ENCODE measurements at regions not wholly inside any gene's neighbourhood (a gene's known extent, or its start where the extent isn't known, plus 50 kb on each side); places are given as distances from the start of the nearest gene placed in this dataset.
A peak's percentile ranks its signal among the peaks of the same experiment; 100 is the strongest.
"Not testable (repeated sequence)": the region's sequence is repeated elsewhere in the genome, so short reads cannot be mapped to it uniquely, and the experiment has no call there.

DNA sequence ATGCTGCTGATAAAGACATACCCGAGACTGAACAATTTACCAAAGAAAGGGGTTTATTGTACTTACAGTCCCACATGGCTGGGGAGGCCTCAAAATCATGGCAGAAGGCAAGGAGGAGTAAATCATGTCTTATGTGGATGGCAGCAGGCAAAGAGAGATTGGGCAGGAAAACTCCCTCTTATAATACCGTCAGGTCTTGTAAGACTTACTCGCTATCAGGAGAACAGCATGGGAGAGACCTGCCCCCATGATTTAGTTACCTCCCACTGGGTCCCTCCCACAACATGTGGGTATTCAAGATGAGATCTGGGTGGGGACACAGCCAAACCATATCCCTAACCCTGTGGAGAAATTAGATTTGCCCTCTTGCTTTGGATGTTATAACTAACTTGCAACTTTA is 1068.0 kb upstream of the ZEB2 start:
- DNase-seq = peak; percentile 13

DNA sequence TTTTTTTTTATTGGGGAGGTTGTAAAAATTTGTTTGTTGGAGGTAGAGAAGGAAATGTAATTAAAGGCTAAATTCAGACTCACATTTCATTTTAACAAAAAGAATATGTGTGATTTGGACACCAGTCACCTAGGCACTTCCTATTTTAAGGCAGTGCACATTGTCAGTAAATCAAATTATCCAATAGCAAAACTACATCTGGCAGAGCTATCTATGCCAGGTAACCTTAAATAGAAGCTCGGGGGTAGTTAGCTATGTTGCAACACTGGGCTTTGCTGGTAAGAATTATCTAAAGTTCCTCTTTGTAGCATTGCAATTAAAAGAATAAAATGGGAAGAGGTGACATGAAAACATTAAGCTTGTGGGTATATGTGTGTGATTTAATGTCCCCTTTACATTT is 1064.4 kb upstream of the ZEB2 start:
- DNase-seq = peak; percentile 41

GRCh38 chr2:145573608-145574007 is 1053.7 kb upstream of the ZEB2 start:
- DNase-seq = no peak

DNA sequence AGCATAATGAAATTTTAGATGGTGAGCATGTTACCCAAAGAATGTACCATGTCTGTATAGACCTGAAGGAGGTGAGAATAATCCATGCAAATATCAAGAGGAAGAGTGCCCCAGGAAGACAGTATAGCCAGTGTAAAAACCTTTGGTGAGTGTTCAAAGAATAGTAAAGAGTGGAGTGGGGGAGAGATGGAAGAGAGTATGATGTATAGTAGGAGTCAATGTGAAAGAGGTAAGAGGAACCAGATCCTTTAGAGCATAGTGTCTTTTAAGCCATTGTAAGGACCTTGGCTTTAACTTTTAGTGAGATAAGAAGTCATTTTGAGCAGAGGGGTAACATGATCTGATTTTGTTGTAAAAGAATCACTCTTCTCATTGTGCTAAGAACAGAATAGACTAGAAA is 1052.3 kb upstream of the ZEB2 start:
- no peak for DNase-seq

- DNase-seq = peak; percentile 18
Measured at GRCh38 chr2:145569108-145569507, 1049.2 kb upstream of the ZEB2 start.

GRCh38 chr2:145563741-145564615 is 1044.1 kb upstream of the ZEB2 start:
- no peak for DNase-seq

DNA sequence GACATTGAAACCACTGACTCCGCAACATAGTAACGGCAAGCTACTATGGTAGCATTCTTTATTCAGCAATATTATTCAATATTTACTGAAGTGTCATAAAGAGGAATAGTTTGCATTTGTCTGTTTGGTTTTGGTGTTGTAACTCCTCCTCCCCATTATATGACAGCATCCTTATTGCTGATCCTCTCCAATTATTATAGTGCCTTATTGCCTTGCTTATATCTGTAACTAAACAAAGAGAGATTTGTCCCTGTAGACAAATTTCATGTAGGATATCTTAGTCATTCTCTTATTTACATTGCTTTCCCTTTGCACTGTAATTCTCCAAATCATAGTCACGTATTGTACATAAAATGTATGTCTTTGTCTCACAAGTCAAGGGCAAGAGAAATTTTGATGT is 1041.2 kb upstream of the ZEB2 start:
- DNase-seq = no peak

- no peak for DNase-seq
Measured at GRCh38 chr2:145558617-145559350, 1038.9 kb upstream of the ZEB2 start.

DNA sequence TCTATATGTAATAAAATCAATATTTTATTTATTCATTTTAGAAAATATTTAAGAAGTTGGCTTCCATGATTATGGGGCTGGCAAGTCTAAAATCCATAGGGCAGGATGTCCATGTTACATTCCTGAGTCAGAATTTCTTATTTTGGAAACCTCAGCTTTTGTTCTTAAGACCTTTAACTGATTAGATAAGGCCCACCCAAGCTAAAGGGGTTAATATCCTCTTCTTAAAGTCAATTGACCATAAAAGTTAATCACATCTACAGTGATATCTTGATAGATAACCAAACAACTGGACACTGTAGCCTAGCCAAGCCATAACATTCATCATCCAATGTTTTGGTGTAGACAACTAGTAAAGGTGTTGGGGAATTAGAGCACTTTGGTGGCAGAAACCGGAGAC is 1035.4 kb upstream of the ZEB2 start:
- no peak for DNase-seq

GRCh38 chr2:145551686-145552085 is 1031.8 kb upstream of the ZEB2 start:
- DNase-seq = no peak

- no peak for DNase-seq
Measured at GRCh38 chr2:145548479-145548878, 1028.6 kb upstream of the ZEB2 start.

DNA sequence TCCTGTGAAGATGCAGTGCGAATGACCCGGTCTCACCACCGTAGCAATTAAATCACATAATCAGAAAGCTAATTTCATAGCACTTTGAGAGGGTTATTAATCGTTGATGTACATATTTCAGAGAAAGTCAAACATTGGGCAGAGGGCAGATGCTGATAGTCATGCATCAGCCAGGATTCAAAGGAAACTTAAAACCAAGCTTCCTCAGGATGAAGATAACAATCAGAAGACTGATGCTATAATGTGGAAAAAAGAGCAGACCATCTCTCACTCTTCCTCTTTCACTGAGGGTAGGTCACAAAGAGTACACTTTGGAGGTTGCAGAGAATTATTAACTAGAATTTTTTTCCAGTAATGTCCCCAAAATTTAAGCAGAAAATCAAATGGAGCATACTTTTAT is 1027.7 kb upstream of the ZEB2 start:
- no peak for DNase-seq

DNA sequence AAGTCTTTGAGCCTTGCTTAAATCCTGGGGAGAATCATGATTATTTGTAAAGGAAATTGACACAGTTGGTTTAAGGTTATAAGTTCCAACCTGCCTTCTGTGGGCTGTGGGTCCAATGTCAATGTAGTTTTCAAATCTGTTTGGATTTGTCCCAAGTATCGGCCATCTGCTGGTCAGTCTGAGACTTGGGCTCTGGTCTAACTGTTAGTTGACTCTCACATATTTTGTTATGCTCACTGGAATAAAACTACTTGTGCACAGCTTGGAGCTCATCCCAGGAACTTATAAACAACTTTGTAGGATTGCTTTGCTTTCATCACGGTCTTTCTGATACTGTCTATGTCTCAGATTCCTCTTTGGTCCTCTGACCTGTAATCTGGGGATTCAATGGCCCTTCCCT is 1026.2 kb upstream of the ZEB2 start:
- no peak for DNase-seq

DNA sequence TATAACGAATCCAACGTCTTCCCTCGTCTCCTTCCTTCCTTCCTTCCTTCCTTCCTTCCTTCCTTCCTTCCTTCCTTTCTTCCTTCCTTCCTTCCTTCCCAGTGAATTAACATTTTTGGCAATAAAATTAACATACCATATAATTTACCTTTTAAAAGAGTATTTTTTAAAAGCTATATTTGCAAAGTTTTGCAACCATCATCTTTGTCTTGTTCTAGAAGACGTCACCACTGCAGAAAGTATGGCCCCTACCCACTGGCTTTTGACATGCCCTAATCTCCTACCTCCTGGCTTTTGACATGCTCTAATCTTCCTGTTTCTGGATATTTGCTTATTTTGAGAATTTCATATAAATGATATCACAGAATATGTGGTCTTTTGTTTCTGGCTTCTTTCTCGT is 1023.9 kb upstream of the ZEB2 start:
- no peak for DNase-seq

DNA sequence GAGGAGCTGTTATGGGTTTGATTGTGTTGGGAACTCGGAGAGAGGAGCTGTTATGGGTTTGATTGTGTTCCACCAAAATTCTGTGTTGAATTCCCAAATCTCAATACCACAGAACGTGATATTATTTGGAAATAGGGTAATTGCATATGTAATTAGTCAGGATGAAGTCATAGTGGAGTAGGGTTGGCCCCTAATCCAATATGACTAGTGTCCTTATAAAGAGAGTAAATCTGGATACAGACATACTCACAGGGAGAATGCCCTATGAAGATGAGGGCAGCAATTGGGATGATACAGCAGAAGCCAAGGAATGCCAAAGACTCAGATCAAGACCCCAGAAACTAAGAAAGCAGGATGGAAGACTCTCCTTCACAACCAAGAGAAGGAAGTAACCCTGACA is 1023.2 kb upstream of the ZEB2 start:
- DNase-seq = no peak

DNA sequence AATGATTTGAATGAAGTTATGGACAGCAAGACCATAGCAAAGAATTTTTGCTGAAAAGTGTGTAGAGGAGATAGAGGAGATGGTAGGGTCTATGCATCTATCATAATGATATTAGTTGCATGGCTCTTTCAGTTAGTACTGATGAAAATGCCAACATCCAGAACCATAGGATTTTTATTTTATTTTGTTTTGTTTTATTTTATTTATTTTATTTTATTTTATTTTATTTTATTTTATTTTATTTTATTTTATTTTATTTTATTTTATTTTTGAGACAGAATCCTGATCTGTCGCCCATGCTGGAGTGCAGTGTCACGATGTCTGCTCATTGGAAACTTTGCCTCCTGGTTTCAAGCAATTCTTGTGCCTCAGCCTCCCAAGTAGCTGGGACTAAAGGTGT is 1021.1 kb upstream of the ZEB2 start:
- no peak for DNase-seq

DNA sequence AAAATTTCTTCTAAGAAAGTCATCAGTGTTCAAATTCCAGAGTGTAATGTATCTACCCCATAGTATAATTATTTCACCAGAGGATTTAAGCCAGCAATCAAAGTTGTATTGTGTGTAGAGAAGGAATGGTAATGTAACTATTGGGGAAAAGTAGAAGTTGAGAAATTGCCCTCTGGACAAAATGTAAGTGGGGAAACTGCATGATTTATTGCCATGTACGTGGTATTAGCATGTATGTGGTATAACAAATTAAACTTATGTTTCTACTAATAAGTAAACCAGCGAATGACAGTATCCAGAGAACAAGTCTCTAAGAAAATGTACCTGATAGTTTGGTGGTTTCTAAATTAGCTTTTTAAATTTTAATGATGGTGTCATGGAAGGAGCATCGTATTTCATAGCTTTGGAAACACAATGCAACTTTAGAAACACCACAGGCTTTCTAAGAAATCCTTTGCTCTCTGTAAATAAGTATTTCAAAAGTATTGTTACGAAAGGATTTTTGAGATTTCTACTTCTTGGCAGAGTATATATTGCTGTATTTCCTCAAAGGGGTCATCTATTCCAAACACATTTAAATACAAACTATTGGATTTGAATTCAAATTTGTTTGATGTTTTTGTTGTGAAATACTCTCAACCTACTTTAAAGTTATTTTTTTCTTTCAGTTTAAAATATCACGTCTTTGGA is 1018.9 kb upstream of the ZEB2 start:
- DNase-seq = no peak

GRCh38 chr2:145530653-145531052 is 1010.7 kb upstream of the ZEB2 start:
- DNase-seq = no peak

DNA sequence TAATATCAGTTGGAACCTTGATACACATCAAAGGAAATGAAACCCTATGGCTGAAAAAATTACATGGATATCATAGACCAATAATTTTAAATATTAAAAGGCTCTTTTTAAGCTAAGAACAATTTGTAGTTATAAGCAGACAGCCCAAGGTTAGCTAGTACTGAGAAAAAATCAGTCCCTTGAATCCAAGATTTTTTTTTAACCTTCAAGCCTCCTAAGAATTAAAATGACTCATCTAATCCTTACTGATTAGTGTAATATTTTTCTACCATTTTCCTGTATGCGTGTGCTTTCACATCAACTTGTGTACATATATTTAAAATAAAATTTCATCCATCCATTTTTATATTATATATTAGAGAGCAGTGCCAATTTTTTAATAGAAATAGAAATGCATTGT is 1004.9 kb upstream of the ZEB2 start:
- DNase-seq = no peak

GRCh38 chr2:145524303-145524702 is 1004.4 kb upstream of the ZEB2 start:
- DNase-seq = no peak

GRCh38 chr2:145519254-145519653 is 999.3 kb upstream of the ZEB2 start:
- DNase-seq = not testable (repeated sequence)

GRCh38 chr2:145511946-145512345 is 992.0 kb upstream of the ZEB2 start:
- DNase-seq = no peak

DNA sequence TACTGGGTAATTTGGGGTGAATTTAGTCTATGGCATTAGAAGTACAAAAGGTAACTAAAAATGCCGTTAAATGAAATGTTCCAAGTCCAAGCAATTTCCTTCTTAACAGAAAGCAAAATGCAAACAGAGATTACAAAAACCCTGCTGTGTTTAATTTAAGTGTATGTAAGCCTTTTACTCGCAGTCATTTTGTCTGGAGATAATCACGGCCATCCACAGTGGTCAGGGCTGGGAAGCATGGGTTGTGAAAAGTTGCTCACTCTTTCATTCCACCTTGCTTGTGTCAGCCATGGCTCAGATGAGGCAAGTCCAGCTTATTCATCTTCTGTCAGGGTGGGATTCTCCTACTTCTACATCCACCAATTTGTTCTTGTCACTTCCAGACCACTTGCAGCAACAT is 983.6 kb upstream of the ZEB2 start:
- DNase-seq = no peak

DNA sequence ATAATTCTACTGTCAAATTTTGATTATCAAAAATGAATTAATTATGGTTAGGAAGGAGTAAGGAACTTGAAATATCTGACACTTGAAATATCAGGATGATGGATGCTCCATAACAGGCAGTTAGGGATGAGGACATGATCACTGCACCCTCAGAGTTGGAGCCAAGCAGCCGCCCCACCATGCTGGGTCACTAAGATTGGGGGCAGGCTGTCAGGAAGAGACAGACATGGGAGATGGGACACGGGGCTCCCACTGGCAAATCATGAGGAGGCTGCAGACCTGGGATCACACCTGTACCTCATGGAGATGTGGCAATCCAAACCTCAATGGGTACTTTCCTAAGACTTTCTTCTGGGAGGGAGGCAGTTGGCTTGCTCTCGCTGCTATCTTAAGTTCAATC is 982.0 kb upstream of the ZEB2 start:
- DNase-seq = no peak

Data from hematopoietic multipotent progenitor cell treated with erythropoietin and hydrocortisone succinate and interleukin-3 and kit ligand, for 6 days (in vitro differentiated cells).